ENCODE measurements at regions not wholly inside any gene's neighbourhood (a gene's known extent, or its start where the extent isn't known, plus 50 kb on each side); places are given as distances from the start of the nearest gene placed in this dataset.

DNA sequence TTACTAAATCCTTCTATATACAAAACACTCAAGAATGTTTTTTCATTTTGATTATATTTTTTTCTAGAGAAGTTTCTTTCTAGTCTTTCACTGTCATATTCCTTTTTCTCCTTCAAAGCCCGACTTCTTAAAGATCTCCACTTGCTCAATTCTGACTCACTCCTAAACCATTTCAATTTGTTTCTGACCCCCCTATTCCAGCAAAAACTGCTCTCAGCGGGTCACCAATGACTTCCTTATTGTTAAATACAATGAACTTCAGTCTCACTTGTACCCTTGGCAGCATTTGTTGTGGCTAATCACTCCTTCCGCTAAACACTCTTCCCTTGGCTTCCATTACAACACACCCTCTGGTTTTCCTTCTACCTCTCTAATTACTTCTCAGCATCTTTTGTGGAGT is 111.1 kb upstream of the RBBP8 start:
- Histone ChIP-seq H3K36me3 (ENCODE audit: insufficient read depth in 1 of 2, low read depth in 1 of 2) (no peaks in the 10 kb centered on the region), H3K4me1 (no peaks in the 10 kb centered on the region), H3K4me3 (no peak overlapping the region), H3K27me3 (ENCODE audit: insufficient read depth in 3 of 3, low read length in 2 of 3) (peaks cover under 1 to 6% (median 4%) of the 10 kb centered on the region in 3 donors), H3K9me3 (no peaks in the 10 kb centered on the region), H3K27ac (no peak overlapping the region)
- intact Hi-C loops (cut with DNase I): no loop called here
- ATAC-seq: no peak
- TF ChIP-seq, protein P1, sequence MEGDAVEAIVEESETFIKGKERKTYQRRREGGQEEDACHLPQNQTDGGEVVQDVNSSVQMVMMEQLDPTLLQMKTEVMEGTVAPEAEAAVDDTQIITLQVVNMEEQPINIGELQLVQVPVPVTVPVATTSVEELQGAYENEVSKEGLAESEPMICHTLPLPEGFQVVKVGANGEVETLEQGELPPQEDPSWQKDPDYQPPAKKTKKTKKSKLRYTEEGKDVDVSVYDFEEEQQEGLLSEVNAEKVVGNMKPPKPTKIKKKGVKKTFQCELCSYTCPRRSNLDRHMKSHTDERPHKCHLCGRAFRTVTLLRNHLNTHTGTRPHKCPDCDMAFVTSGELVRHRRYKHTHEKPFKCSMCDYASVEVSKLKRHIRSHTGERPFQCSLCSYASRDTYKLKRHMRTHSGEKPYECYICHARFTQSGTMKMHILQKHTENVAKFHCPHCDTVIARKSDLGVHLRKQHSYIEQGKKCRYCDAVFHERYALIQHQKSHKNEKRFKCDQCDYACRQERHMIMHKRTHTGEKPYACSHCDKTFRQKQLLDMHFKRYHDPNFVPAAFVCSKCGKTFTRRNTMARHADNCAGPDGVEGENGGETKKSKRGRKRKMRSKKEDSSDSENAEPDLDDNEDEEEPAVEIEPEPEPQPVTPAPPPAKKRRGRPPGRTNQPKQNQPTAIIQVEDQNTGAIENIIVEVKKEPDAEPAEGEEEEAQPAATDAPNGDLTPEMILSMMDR (IDR thresholded peaks at IDR 0.05): no peak
- 37 to 46% (median 41%) methylated on average over 3 of the region's 3 CpGs for WGBS, 3 donors
- DNase-seq: no peak

DNA sequence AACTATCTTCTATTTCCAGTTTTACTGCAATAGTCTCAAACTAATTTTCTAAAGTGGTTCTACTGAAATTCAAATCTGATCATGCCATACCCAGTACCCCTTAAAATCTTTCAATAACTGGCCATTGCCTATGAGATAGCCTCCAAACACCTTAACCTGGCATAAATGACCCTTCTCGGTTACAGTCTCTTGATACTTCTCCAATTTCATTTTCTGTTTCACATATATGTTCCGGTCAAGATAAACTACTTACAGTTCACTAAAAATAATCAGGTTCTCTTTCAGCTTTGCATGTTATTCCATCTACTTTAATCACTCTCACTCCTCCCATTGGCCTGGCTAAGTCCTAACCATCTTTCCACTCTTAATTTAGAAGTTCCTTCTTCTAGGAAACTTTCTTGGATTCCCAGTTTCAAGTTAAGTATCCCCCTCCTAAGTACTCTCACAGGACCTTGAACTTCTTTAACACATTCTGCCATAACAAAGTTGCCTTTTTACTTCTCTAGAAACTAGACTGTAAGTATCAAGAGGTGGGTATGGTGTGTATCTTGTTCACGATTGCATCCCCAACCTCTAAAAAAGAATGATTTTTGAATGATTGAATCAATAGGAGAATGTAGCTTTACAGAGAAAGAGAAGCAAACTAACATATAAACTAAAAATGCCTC is 110.2 kb upstream of the RBBP8 start:
- WGBS, 3 donors: 73 to 78% (median 74%) methylated on average over 3 of the region's 3 CpGs

DNA sequence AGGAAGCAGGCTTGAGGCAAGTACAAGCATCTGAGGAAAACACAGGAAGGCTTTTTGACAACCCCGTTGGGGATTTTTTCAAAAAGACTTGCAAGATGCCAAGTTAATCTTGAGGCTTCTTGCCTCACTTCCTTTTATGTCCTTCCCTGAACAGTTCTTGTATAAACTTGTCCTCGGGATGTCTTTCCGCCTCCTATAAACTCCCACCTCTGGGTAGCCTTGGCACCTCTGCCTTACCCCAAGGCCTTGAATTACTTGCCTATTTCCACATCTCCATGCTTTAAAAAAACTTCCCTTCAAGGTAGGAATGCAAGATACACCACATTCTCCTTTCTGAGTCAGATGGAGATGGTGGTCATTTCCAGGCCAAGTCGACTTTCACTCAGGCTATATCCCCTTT is 106.4 kb upstream of the RBBP8 start:
- ATAC-seq (no peak), DNase-seq (no peak)
- Histone ChIP-seq H3K36me3 (ENCODE audit: insufficient read depth in 1 of 2, low read depth in 1 of 2) (no peaks in the 10 kb centered on the region), H3K9me3 (no peaks in the 10 kb centered on the region), H3K4me3 (no peak overlapping the region), H3K4me1 (no peaks in the 10 kb centered on the region), H3K27me3 (ENCODE audit: insufficient read depth in 3 of 3, low read length in 2 of 3) (peaks cover 0 to 6% (median 2%) of the 10 kb centered on the region in 3 donors), H3K27ac (no peak overlapping the region)
- WGBS, 3 donors: 78 to 86% (median 79%) methylated on average over 4 of the region's 4 CpGs
- TF ChIP-seq, protein P1 (IDR thresholded peaks at IDR 0.05): no peak
- intact Hi-C loops (cut with DNase I): no loop called here

More for the DNA sequence above, 110.2 kb upstream of the RBBP8 start:
- Histone ChIP-seq H3K4me3 (no peak overlapping the region), H3K9me3 (no peaks in the 10 kb centered on the region), H3K36me3 (ENCODE audit: insufficient read depth in 1 of 2, low read depth in 1 of 2) (no peaks in the 10 kb centered on the region), H3K27ac (no peak overlapping the region), H3K27me3 (ENCODE audit: insufficient read depth in 3 of 3, low read length in 2 of 3) (peaks cover 0 to 6% (median under 1%) of the 10 kb centered on the region in 3 donors), H3K4me1 (no peaks in the 10 kb centered on the region)
- DNase-seq (no peak), ATAC-seq (no peak)
- TF ChIP-seq, protein P1 (IDR thresholded peaks at IDR 0.05): no peak
- intact Hi-C loops (cut with DNase I): no loop called here

DNA sequence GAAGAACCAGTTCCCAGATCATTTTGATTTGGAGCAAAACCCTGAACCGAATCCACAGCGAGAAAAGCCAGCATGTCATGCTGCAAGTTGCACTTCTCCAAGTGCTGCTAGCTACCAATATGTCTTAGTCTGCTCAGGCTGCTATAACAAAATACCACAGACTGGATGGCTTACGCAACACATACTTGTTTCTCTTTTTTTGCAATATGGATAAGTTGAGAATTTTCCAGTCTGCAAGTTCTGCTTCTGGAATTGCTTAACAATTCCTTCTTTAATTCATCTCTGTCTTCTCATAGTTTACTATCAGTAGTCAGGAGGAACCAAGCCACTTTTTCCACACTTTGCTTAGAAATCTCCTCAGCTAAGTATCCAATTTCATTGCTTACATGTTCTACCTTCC is 105.9 kb upstream of the RBBP8 start:
- Histone ChIP-seq H3K27me3 (ENCODE audit: insufficient read depth in 3 of 3, low read length in 2 of 3) (peaks cover 0 to 6% (median 2%) of the 10 kb centered on the region in 3 donors), H3K4me3 (no peak overlapping the region), H3K4me1 (no peaks in the 10 kb centered on the region), H3K36me3 (ENCODE audit: insufficient read depth in 1 of 2, low read depth in 1 of 2) (no peaks in the 10 kb centered on the region), H3K27ac (no peak overlapping the region), H3K9me3 (no peaks in the 10 kb centered on the region)
- ATAC-seq (no peak), DNase-seq (no peak)
- TF ChIP-seq, protein P1 (IDR thresholded peaks at IDR 0.05): no peak
- WGBS, 3 donors: 93 to 97% (median 94%) methylated on average over 3 of the region's 3 CpGs
- intact Hi-C loops (cut with DNase I): no loop called here

DNA sequence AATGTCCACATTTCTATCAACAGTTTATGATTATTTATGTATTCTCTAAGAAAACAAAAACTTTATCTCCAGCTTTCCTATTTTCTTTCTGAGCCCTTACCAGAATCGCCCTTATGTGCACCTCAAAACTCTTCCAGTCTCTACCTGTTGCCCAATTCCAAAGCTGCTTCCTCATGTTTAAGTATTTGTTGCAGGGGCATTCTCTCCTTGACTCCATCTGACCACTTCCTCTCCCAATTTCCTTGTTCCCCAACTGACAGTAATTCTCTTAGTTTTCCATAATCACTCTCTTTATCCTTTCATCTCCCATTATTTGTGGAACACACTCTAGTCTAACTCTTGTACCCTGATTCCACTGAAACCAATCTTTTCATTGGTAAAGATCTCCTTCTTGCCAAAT is 105.4 kb upstream of the RBBP8 start:
- Histone ChIP-seq H3K4me1 (no peaks in the 10 kb centered on the region), H3K36me3 (ENCODE audit: insufficient read depth in 1 of 2, low read depth in 1 of 2) (no peaks in the 10 kb centered on the region), H3K4me3 (no peak overlapping the region), H3K9me3 (no peaks in the 10 kb centered on the region), H3K27ac (no peak overlapping the region), H3K27me3 (ENCODE audit: insufficient read depth in 3 of 3, low read length in 2 of 3) (peaks cover 0 to 4% (median 2%) of the 10 kb centered on the region in 3 donors)
- TF ChIP-seq, protein P1 (IDR thresholded peaks at IDR 0.05): no peak
- intact Hi-C loops (cut with DNase I): no loop called here
- WGBS, 3 donors: 73 to 81% (median 81%) methylated on average over 1 of the region's 1 CpG
- DNase-seq: no peak
- no peak for ATAC-seq

Measured in psoas muscle (tissue), 7 donors.